HG03342 (cell line): ENCODE measurements at regions not wholly inside any gene's neighbourhood (a gene's known extent, or its start where the extent isn't known, plus 50 kb on each side); places are given as distances from the start of the nearest gene placed in this dataset.
"Not testable (repeated sequence)": the region's sequence is repeated elsewhere in the genome, so short reads cannot be mapped to it uniquely, and the experiment has no call there.

ENCODE experiments used
- ATAC-seq: cut with Tn5 transposase; IDR thresholded peaks from one replicate; pipeline ENCODE4 v1.9.1; 2021; ENCODE audit warnings: mild to moderate bottlenecking, moderate library complexity; ENCODE audit not compliant: unreplicated experiment

DNA sequence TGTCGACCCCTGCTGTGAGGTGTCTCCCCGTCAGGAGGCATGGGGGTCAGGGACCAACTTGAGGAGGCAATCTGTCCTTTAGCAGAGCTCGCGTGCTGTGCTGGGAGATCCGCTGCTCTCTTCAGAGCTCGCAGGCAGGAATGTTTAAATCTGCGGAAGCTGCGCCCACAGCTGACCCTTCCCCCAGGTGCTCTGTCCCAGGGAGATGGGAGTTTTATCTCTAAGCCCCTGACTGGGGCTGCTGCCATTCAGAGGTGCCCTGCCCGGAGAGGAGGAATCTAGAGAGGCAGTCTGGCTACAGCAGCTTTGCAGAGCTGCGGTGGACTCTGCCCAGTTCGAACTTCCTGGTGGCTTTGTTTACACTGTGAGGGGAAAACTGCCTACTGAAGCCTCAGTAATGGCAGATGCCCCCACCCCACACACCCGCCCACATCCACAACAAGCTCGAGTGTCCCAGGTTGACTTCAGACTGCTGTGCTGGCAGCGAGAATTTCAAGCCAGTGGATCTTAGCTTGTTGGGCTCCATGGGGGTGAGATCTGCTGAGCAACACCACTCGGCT is 133.1 kb downstream of the CENPC start:
- not testable (repeated sequence) for ATAC-seq

DNA sequence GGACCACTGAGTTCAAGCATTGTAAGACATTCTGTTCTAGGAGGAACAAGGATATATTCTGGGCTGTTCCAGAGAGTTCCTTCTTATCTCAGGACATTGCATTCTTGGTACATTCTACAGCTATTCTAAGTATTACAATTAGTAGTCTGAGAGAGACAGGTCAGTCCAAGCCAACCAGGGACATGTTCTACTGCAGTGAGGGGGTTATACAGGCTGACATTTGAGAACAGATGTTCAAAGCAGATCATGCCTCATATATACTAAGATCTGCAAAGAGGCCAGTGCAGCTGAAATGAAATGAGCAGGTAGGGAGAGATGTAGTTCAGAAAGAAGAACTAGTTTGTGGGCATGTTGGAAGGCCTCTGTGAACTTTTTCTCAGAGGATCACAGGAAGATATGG is 142.0 kb downstream of the CENPC start:
- ATAC-seq = no peak

DNA sequence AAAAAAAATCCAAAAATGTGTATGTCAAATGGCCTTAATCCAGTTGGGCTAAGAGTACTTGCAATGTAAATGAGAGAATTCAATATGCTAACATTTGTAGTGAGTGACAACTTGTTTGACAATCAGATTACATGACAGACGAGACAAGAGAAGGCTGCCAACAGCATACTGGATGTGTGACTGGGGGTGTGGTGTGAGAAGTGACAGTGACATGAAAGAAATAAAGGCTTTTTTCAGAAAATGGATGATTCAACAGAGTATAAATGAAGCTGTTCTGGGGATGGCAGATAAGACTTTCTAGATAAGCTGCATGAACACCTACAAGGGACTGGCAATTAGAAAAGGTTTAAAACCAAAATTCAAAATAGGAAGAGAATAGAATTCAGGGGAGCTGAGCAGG is 143.4 kb downstream of the CENPC start:
- no peak for ATAC-seq

DNA sequence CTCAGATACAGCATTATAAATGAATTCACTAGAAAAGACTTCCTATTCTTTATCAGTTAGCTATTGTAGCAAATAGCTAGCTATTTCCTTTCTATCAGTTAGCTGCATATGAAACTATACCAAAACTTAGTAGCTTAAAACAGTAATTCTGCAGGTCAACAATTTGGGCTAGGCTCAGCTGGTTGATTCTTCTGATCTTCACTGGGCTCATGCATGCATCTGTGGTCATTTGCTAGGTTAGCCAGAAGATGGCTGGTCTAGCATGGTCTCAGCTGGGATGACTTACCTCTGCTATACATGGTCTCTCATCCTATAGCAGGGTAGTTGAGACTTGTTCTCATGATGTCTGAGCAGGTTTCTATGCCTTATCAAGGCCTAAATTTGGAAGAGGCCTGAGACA is 147.4 kb downstream of the CENPC start:
- no peak for ATAC-seq

DNA sequence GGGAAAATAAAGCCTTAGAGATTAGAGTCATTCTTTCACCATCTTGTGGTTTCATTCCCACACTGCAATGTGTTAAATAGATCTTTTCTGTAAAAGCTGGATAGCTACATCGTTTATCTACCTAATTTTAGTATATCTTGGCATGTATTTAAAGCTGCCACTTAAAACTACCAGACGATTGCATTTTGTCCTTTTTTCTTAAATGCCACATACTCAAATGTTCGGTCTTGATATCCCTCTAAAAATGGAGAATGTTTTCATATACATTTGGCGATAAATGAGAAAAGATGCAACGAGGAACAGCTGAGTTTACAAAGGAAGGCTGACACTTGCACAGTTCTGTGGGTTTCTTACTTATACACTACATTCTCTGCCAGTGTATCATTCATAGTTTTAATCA is 148.3 kb downstream of the CENPC start:
- no peak for ATAC-seq

DNA sequence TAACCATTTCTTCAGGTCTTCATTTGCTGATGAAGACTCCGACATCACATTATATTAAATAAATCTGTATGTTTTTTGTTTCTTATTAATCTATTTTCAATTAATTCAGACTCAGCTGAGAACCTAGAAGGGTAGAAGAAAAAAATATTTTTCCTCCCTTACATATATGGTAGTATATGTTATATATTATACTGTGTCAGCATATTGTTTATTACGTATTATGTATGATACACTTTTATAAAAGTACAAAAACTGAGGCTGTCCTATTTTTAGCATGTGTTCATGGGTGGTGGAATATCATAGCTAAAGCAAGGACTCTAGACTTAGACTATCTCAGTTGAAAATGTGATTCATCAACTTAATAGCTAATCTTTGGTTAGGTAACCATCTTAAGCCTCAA is 149.3 kb downstream of the CENPC start:
- no peak for ATAC-seq

DNA sequence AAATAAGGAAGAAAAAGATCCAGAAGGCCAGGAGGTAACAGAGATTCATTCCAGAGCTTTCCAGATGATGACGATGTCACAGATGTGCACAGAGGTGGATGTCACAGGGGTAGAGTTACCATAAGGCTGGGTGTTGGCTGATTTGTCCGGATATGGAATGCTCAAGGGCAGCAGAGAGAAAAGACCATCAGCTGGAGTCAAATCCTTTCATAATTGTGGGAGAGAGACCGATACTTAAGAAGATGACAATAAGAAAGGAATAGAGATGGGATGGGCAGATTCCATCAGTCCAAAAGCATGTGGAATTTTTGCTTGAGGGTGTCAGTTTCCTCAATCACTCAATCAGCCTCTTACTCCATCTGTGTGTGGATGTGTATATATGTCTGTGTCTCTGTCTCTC is 150.4 kb downstream of the CENPC start:
- no peak for ATAC-seq

DNA sequence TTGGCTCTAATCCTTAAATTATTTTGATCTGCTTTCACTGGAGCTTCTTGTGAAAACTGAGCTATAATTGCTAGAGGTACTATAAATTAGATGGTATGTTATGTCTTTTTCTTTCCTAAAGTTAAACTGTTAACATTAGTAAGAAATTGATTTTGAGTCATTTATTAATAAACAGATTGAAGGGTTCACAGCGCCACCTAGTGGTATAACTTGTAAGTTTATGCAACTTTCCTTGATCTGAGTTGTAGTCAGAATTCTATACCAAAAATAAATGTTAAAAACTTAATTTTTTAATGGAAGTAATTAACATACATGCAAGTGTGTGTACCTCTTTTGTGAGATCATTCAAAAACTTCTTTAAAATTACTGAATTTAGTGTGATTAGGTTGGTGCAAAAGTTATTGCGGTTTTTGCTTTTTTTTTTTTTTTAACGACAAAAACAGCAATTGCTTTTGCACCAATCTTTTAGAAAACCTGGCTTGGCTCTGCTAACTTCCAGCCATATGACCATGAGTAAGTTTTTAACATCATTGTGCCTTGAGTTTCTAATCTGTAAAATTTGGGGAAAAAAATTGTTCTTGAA is 151.5 kb downstream of the CENPC start:
- ATAC-seq = no peak

DNA sequence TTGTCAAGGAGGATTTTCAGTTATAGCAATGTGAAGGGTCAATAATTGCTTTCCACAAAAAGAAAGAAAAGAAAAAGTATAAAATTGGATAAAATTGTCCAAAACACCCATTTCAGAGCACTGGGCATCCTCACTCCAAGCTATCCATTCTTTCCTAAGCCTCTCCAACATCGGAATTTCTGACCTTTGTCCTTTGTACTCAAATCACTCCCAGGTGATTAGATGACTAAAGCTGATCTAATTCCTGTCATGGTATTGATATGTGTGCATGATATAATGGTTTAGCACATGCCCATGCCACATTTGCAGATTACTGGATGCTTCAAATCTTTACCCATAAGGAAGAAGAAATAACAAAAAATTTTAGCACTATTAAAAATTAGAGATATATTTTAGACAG is 152.3 kb downstream of the CENPC start:
- no peak for ATAC-seq

DNA sequence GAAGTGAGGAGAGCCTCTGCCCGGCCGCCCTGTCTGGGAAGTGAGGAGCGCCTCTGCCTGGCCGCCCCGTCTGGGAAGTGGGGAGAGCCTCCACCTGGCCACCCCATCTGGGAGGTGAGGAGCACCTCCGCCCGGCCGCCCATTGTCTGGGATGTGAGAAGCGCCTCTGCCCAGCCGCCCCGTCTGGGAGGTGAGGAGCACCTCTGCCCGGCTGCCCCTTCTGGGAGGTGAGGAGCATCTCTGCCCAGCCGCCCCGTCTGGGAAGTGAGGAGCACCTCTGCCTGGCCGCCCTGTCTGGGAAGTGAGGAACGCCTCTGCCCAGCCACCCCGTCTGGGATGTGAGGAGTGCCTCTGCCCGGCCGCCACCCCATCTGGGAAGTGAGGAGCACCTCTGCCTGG is 163.9 kb downstream of the CENPC start:
- ATAC-seq = not testable (repeated sequence)

DNA sequence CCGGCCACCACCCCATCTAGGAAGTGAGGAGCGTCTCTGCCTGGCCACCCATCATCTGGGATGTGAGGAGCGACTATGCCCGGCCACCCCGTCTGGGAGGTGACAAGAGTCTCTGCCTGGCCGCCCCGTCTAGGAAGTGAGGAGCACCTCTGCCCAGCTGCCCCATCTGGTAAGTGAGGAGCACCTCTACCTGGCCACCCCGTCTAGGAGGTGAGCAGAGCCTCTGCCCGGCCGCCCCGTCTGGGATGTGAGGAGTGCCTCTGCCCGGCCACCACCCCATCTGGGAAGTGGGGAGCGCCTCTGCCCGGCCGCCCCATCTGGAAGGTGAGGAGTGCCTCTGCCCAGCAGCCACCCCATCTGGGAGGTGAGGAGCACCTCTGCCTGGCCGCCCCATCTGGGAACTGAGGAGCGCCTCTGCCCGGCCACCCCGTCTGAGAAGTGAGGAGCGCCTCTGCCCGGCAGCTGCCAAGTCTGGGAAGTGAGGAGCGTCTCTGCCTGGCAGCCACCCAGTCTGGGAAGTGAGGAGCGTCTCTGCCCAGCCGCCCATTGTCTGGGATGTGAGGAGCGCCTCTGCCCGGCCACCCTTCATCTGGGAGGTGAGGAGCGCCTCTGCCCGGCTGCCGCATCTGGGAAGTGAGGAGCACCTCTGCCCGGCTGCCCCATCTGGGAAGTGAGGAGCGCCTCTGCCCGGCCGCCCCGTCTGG is 164.4 kb downstream of the CENPC start:
- not testable (repeated sequence) for ATAC-seq

DNA sequence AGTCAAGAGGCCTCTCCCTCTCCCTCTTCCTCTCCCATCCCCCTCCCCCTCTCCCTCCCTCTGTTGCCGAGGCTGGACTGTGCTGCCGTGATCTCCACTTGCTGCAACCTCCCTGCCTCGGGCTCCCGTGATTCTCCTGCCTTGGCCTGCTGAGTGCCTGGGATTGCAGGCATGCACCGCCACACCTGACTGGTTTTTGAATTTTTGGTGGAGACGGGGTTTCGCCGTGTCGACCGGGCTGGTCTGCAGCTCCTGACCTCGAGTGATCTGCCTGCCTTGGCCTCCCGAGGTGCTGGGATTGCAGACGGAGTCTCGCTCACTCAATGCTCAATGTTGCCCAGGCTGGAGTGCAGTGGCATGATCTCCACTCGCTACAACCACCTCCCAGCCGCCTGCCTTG is 165.1 kb downstream of the CENPC start:
- ATAC-seq = no peak

DNA sequence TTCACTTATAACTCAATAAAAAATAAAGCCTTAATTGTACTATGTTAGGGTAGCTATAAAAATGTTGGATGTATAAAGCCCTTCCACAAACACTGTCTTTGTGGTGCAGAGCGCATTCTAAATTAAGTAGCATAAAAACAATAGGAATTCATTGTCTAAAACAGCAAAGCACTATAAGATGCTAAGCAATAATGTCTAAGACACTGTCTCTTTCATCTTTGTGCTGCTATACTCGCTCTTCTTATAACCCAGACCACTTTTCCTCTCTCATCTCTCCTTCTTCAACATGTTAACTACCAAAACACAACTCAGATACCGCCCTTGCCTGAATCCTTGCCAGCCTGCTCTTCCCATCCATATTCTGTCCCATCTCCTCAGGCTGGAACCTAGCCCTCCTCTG is 170.0 kb downstream of the CENPC start:
- no peak for ATAC-seq

DNA sequence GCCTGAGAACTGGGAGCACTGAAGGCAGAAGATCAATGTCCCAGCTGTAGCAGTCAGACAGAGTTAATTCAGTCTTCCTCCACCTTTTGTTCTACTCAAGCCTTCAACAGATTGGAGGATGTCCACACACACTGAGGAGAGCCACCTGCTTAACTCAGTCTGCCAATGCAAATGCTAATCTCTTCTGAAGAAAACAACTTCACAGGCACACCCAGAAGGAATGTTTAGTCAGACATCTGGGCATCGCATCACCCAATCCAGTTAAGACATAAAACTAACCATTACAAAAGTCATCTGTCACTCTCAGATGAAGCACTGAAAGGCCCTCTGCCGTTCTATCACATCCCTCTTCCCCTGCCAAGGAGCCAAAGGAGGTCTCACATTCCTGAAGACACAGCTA is 173.7 kb downstream of the CENPC start:
- no peak for ATAC-seq

DNA sequence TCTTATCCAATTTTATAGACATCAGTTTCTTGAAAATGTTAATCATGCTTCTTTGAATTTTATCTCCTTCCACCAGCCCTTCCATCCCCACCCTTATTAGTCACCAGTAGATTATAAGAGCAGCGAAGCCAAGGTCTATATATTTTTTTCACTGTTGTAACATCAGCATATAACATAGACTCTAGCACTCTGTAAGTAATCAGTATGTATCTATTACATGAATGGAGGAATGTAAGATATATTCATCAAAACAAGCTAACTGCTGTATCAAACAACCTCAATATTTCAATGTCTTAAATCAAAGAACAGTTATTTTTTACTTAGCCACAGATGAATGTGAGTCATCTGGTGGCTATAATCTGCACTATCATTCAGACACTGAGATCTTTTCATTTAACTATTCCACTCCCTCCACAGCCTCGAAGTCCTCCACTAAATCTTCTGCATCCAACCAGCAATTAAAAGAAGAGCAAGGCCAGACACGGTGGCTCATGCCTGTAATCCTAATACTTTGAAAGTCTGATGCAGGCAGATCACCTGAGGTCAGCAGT is 178.9 kb downstream of the CENPC start:
- ATAC-seq = no peak

DNA sequence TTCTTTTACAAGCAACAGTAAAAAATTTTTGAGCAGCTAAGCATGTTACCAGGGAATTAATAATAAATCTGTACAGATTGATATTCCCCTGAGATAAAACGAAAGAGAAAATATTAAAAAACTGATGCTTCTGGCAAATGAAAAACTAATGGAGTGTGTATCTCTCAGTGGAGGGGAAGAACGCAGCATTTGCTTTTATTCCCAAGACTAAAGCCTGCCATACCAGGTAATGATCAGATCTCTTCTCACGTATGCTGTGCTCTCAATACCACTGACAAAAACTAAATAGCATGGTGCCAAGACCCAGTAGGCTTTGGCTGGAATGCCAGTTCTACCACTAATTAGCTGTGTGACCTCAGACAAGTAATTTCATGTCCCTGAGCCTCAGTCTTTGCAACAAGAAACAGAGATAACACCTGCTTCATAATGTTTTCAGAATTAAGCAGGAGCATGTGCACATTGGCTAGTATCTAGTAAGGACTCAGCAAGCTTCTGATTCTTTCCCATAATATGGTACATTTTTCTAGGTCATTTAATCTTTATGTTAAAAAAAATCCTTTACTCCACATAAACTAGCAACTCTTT is 179.6 kb downstream of the CENPC start:
- ATAC-seq = no peak

DNA sequence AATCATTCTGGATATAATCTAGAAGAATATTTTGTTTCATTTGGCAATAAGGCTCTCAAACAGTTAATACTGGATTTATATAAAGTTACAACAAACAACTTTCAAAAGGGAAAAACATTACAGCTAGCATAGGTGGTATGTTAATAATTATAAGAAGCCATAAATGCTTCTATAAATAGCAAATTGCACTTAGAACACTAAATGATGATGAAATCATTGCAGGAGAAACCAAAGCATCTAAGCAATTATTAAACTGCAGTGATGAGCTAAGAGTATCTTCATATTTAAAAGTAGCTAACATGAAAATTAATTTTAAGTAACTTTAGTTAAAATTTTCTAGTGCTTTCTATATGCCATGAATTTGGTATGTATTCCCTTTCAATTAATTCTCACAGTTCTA is 189.5 kb downstream of the CENPC start:
- ATAC-seq = no peak

DNA sequence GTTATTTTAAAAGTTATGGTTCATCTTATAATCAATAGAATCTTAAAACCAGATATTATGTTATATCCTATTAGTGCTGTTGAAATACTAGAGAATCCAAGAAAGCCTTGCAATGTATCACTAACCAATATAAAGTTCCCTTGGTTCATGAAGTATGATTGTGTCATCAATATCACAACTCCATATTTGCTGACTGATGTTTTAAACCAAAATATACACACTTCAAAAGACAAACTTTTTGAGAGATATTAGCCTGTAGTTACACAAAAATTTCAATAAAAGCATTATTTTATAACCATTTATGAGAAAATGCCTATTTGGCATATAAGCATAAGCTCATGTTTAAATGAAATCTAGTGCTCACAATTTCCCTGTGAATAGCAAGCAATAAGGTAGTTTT is 198.6 kb downstream of the CENPC start:
- no peak for ATAC-seq

DNA sequence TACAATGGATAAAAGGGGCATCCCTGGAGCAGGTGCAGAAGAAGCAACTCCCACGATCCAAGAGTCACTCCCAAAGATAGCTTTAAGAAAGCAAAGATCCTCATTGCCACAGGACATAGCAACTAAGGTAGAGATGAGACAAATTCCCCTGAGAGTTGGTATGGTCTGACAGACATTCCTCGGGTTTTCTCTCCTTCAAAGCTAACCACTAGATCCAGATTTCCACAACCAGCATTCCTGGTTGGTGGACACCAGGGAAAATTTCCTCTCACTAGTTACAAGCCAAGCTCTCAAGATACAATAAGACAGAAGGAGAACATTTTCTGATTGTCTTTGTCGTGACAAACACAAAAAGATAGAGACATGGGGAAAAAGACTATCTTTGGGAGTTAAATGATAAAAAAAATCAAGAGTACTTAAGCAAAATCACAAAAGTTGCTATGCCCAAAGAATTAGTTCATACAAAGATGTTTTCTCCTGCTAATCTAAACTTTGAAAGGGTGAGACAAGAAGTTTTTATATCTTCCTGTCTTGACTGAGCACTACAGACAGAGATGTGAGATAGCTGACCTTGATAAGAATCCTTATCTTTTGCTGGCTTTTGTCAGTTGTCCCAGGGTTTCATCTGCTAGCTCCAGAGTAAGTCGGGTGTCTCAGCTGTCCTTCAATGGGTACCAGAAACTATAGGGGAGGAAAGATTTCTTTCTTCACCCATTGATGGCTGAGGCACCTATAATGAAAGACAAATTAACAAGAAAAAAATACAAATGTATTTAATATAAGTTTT is 200.5 kb downstream of the CENPC start:
- ATAC-seq = no peak

DNA sequence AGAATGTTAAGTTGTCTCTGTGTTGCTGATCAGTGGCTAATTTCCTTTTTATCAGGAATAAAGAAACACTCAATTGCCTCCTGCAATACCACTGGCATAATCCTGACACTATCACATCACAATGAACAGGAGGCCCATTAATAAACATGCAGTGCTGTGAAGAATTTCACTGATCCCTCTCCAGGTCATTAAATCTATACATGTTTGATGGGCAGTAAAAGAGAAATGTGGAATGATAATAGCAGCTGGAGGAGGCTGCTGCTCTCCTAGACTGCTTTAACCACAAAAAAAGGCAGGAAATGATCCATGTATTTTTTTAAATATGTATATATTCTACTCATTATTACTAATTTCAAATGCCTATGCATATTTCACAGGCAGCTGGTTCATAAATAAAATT is 202.1 kb downstream of the CENPC start:
- no peak for ATAC-seq

DNA sequence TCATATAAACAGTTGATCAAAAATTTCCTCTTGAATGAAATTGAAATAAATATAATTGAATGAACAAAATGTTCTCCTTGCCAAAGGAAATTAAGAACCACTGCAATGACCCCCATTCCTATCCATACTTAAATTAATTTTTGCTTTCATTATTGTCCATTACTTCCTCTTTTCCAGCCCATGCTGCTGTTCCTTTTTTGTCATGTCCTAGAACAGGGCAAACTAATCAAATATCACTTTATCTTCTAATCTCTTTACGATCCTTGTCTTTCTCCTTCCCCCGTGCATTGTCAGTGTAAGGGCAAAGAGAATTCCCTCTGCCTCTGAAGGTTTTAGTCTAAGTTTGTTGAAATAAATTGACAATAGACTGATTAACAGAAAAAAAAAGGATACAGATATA is 203.0 kb downstream of the CENPC start:
- no peak for ATAC-seq
